HCT116 (cell line): ENCODE measurements at regions not wholly inside any gene's neighbourhood (a gene's known extent, or its start where the extent isn't known, plus 50 kb on each side); places are given as distances from the start of the nearest gene placed in this dataset.

Experiments
- CTCF ChIP-seq, 3 experiments: fragments of 200-600 bp in 1 of 3; sonication (generic) in 1 of 3; IDR thresholded peaks in 2 of 3; conservative IDR thresholded peaks in 1 of 3; 2 replicates each; pipeline ENCODE4 v1.5.1; 2012 to 2017; ENCODE audit warnings: low read depth in 2 of 3, low read length in 2 of 3, antibody characterized with exemption in 1 of 3, borderline replicate concordance in 1 of 3, control low read depth in 1 of 3, mild to moderate bottlenecking in 1 of 3, mixed read lengths in 1 of 3, mixed run types in 1 of 3, moderate library complexity in 1 of 3; ENCODE audit not compliant: insufficient read depth in 1 of 3
- EGR1 ChIP-seq: IDR thresholded peaks from 2 replicates; pipeline ENCODE4 v1.6.1; 2012; ENCODE audit warnings: low read depth
- EZH2phosphoT487 ChIP-seq: fragments of 200-600 bp; IDR thresholded peaks from 2 replicates; pipeline ENCODE4 v1.6.1; 2018; ENCODE audit warnings: antibody characterized with exemption, borderline replicate concordance
- FOSL1 ChIP-seq: IDR thresholded peaks from 2 replicates; pipeline ENCODE4 v1.6.1; 2012; ENCODE audit warnings: low read depth
- POLR2A ChIP-seq: IDR thresholded peaks from 2 replicates; pipeline ENCODE4 v1.7.0; 2011; ENCODE audit warnings: borderline replicate concordance; ENCODE audit not compliant: insufficient read depth, insufficient read length; ENCODE audit errors: extremely low read depth
- POLR2AphosphoS5 ChIP-seq: IDR thresholded peaks from 2 replicates; pipeline ENCODE4 v1.6.1; 2011; ENCODE audit warnings: mild to moderate bottlenecking, low read depth, low read length, moderate library complexity
- RAD21 ChIP-seq: IDR thresholded peaks from 2 replicates; pipeline ENCODE4 v1.6.1; 2012; ENCODE audit warnings: low read depth, mild to moderate bottlenecking
- SIN3A ChIP-seq: IDR thresholded peaks from 2 replicates; pipeline ENCODE4 v1.6.1; 2012; ENCODE audit warnings: low read depth
- ZFX ChIP-seq: fragments of 450-650 bp; IDR thresholded peaks from 2 replicates; pipeline ENCODE4 v1.6.1; 2017

GRCh38 chr11:81112718-81113117 is 1620.9 kb downstream of the FAM181B start:
- TF ChIP-seq EGR1 (no peak), POLR2A (no peak), EZH2phosphoT487 (no peak), SIN3A (no peak), RAD21 (no peak), POLR2AphosphoS5 (no peak), CTCF (IDR thresholded peaks at IDR 0.05 in 2 of 3, conservative IDR thresholded peaks at IDR 0.05 in 1 of 3; ENCODE audit: borderline replicate concordance in 1 of 3, insufficient read depth in 1 of 3, low read depth in 2 of 3, low read length in 2 of 3) (no peak), ZFX (no peak), FOSL1 (no peak)
